GM23338 (cell line): ENCODE measurements at regions not wholly inside any gene's neighbourhood (a gene's known extent, or its start where the extent isn't known, plus 50 kb on each side); places are given as distances from the start of the nearest gene placed in this dataset.

Experiments used
- CREB1 ChIP-seq: fragments of 250-450 bp; sonication (Bioruptor Pico); IDR thresholded peaks from 2 replicates; pipeline ENCODE4 v1.5.0; 2020; ENCODE audit warnings: low read depth, mild to moderate bottlenecking, moderate library complexity
- CTCF ChIP-seq, 2 experiments: fragments of 200-600 bp in 1 of 2; sonication (generic) in 1 of 2; conservative IDR thresholded peaks; 2 replicates each; pipeline versions ENCODE4 v1.5.1 to v1.6.1; 2016 to 2017; ENCODE audit warnings: antibody characterized with exemption in 2 of 2, low read depth in 2 of 2, mild to moderate bottlenecking in 2 of 2, moderate library complexity in 1 of 2
- EZH2 ChIP-seq: fragments of 200-600 bp; sonication (generic); IDR thresholded peaks from one replicate; pipeline ENCODE4 v1.8.0; 2017; ENCODE audit warnings: antibody characterized with exemption, mild to moderate bottlenecking, low read depth; ENCODE audit not compliant: unreplicated experiment
- EZH2phosphoT487 ChIP-seq: fragments of 200-600 bp; sonication (generic); IDR thresholded peaks from one replicate; pipeline ENCODE4 v1.8.1; 2018; ENCODE audit warnings: antibody characterized with exemption; ENCODE audit not compliant: unreplicated experiment
- JUNB ChIP-seq: IDR thresholded peaks from one replicate; pipeline ENCODE4 v1.6.1; 2016; ENCODE audit warnings: antibody characterized with exemption; ENCODE audit not compliant: unreplicated experiment
- NANOG ChIP-seq: IDR thresholded peaks from 2 replicates; pipeline ENCODE4 v1.6.1; 2016; ENCODE audit warnings: antibody characterized with exemption, borderline replicate concordance
- POLR2AphosphoS5 ChIP-seq: IDR thresholded peaks from 2 replicates; pipeline ENCODE4 v1.6.1; 2016; ENCODE audit warnings: antibody characterized with exemption, low read depth
- STAT1 ChIP-seq: IDR thresholded peaks from one replicate; pipeline ENCODE4 v1.6.1; 2016; ENCODE audit warnings: antibody characterized with exemption; ENCODE audit not compliant: unreplicated experiment
- ZNF114 ChIP-seq: fragments of 250-450 bp; sonication (Bioruptor Pico); IDR thresholded peaks from 2 replicates; pipeline ENCODE4 v1.5.0; 2020; ENCODE audit warnings: mild to moderate bottlenecking, moderate library complexity
- ZNF331 ChIP-seq: fragments of 250-450 bp; sonication (Bioruptor Pico); IDR thresholded peaks from 2 replicates; pipeline ENCODE4 v1.5.0; 2020; ENCODE audit warnings: low read depth, mild to moderate bottlenecking, moderate library complexity
- TF ChIP-seq, protein P1 (sequence below): IDR thresholded peaks from 2 replicates; pipeline ENCODE4 v1.6.1; 2016; ENCODE audit warnings: antibody characterized with exemption
- TF ChIP-seq, protein P2 (sequence below): IDR thresholded peaks from one replicate; pipeline ENCODE4 v1.6.1; 2018; ENCODE audit warnings: antibody characterized with exemption; ENCODE audit not compliant: unreplicated experiment
- TF ChIP-seq, protein P3 (sequence below): fragments of 250-450 bp; sonication (Bioruptor Pico); IDR thresholded peaks from 2 replicates; pipeline ENCODE4 v1.5.0; 2020; ENCODE audit warnings: mild to moderate bottlenecking, moderate library complexity

- TF ChIP-seq, protein P1, sequence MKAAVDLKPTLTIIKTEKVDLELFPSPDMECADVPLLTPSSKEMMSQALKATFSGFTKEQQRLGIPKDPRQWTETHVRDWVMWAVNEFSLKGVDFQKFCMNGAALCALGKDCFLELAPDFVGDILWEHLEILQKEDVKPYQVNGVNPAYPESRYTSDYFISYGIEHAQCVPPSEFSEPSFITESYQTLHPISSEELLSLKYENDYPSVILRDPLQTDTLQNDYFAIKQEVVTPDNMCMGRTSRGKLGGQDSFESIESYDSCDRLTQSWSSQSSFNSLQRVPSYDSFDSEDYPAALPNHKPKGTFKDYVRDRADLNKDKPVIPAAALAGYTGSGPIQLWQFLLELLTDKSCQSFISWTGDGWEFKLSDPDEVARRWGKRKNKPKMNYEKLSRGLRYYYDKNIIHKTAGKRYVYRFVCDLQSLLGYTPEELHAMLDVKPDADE = no peak
- TF ChIP-seq CTCF (conservative IDR thresholded peaks at IDR 0.05; ENCODE audit: low read depth in 2 of 2) (no peak), POLR2AphosphoS5 (no peak), EZH2phosphoT487 (no peak), EZH2 (no peak), CREB1 (CRISPR knock-in tag) (no peak), ZNF331 (CRISPR knock-in tag) (no peak), STAT1 (no peak), JUNB (no peak), NANOG (no peak), ZNF114 (CRISPR knock-in tag) (no peak)
- TF ChIP-seq, protein P2, sequence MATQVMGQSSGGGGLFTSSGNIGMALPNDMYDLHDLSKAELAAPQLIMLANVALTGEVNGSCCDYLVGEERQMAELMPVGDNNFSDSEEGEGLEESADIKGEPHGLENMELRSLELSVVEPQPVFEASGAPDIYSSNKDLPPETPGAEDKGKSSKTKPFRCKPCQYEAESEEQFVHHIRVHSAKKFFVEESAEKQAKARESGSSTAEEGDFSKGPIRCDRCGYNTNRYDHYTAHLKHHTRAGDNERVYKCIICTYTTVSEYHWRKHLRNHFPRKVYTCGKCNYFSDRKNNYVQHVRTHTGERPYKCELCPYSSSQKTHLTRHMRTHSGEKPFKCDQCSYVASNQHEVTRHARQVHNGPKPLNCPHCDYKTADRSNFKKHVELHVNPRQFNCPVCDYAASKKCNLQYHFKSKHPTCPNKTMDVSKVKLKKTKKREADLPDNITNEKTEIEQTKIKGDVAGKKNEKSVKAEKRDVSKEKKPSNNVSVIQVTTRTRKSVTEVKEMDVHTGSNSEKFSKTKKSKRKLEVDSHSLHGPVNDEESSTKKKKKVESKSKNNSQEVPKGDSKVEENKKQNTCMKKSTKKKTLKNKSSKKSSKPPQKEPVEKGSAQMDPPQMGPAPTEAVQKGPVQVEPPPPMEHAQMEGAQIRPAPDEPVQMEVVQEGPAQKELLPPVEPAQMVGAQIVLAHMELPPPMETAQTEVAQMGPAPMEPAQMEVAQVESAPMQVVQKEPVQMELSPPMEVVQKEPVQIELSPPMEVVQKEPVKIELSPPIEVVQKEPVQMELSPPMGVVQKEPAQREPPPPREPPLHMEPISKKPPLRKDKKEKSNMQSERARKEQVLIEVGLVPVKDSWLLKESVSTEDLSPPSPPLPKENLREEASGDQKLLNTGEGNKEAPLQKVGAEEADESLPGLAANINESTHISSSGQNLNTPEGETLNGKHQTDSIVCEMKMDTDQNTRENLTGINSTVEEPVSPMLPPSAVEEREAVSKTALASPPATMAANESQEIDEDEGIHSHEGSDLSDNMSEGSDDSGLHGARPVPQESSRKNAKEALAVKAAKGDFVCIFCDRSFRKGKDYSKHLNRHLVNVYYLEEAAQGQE = no peak
- TF ChIP-seq, protein P3, sequence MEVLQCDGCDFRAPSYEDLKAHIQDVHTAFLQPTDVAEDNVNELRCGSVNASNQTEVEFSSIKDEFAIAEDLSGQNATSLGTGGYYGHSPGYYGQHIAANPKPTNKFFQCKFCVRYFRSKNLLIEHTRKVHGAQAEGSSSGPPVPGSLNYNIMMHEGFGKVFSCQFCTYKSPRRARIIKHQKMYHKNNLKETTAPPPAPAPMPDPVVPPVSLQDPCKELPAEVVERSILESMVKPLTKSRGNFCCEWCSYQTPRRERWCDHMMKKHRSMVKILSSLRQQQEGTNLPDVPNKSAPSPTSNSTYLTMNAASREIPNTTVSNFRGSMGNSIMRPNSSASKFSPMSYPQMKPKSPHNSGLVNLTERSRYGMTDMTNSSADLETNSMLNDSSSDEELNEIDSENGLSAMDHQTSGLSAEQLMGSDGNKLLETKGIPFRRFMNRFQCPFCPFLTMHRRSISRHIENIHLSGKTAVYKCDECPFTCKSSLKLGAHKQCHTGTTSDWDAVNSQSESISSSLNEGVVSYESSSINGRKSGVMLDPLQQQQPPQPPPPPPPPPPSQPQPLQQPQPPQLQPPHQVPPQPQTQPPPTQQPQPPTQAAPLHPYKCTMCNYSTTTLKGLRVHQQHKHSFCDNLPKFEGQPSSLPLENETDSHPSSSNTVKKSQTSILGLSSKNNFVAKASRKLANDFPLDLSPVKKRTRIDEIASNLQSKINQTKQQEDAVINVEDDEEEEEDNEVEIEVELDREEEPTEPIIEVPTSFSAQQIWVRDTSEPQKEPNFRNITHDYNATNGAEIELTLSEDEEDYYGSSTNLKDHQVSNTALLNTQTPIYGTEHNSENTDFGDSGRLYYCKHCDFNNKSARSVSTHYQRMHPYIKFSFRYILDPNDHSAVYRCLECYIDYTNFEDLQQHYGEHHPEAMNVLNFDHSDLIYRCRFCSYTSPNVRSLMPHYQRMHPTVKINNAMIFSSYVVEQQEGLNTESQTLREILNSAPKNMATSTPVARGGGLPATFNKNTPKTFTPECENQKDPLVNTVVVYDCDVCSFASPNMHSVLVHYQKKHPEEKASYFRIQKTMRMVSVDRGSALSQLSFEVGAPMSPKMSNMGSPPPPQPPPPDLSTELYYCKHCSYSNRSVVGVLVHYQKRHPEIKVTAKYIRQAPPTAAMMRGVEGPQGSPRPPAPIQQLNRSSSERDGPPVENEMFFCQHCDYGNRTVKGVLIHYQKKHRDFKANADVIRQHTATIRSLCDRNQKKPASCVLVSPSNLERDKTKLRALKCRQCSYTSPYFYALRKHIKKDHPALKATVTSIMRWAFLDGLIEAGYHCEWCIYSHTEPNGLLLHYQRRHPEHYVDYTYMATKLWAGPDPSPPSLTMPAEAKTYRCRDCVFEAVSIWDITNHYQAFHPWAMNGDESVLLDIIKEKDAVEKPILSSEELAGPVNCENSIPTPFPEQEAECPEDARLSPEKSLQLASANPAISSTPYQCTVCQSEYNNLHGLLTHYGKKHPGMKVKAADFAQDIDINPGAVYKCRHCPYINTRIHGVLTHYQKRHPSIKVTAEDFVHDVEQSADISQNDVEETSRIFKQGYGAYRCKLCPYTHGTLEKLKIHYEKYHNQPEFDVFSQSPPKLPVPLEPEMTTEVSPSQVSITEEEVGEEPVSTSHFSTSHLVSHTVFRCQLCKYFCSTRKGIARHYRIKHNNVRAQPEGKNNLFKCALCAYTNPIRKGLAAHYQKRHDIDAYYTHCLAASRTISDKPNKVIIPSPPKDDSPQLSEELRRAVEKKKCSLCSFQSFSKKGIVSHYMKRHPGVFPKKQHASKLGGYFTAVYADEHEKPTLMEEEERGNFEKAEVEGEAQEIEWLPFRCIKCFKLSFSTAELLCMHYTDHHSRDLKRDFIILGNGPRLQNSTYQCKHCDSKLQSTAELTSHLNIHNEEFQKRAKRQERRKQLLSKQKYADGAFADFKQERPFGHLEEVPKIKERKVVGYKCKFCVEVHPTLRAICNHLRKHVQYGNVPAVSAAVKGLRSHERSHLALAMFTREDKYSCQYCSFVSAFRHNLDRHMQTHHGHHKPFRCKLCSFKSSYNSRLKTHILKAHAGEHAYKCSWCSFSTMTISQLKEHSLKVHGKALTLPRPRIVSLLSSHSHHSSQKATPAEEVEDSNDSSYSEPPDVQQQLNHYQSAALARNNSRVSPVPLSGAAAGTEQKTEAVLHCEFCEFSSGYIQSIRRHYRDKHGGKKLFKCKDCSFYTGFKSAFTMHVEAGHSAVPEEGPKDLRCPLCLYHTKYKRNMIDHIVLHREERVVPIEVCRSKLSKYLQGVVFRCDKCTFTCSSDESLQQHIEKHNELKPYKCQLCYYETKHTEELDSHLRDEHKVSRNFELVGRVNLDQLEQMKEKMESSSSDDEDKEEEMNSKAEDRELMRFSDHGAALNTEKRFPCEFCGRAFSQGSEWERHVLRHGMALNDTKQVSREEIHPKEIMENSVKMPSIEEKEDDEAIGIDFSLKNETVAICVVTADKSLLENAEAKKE (CRISPR knock-in tag) = no peak
Measured at GRCh38 chr12:60251091-60251490, 655.3 kb downstream of the SLC16A7 start.
